ENCODE measurements at regions not wholly inside any gene's neighbourhood (a gene's known extent, or its start where the extent isn't known, plus 50 kb on each side); places are given as distances from the start of the nearest gene placed in this dataset.

- DNase-seq: no peak
Observed at GRCh38 chr4:32506067-32506466, 1785.9 kb downstream of the PCDH7 start.

- DNase-seq: no peak
Observed at GRCh38 chr4:32519060-32519459, 1798.9 kb downstream of the PCDH7 start.

- DNase-seq: no peak
Observed at GRCh38 chr4:32525420-32525819, 1805.3 kb downstream of the PCDH7 start.

GRCh38 chr4:32544846-32545245 is 1824.7 kb downstream of the PCDH7 start:
- DNase-seq: no peak

GRCh38 chr4:32551943-32552342 is 1831.8 kb downstream of the PCDH7 start:
- no peak for DNase-seq

- no peak for DNase-seq
Observed at GRCh38 chr4:32560306-32560705, 1840.1 kb downstream of the PCDH7 start.

- DNase-seq: no peak
Observed at GRCh38 chr4:32562010-32562409, 1841.8 kb downstream of the PCDH7 start.

- no peak for DNase-seq
Observed at GRCh38 chr4:32564626-32565025, 1844.5 kb downstream of the PCDH7 start.

GRCh38 chr4:32569861-32570260 is 1849.7 kb downstream of the PCDH7 start:
- no peak for DNase-seq

- DNase-seq: no peak
Observed at GRCh38 chr4:32572366-32572765, 1852.2 kb downstream of the PCDH7 start.

GRCh38 chr4:32574803-32575202 is 1854.6 kb downstream of the PCDH7 start:
- no peak for DNase-seq

- DNase-seq: no peak
Observed at GRCh38 chr4:32589097-32589496, 1868.9 kb downstream of the PCDH7 start.

- no peak for DNase-seq
Observed at GRCh38 chr4:32589853-32590252, 1869.7 kb downstream of the PCDH7 start.

- no peak for DNase-seq
Observed at GRCh38 chr4:32597354-32597753, 1877.2 kb downstream of the PCDH7 start.

GRCh38 chr4:32601848-32602247 is 1881.7 kb downstream of the PCDH7 start:
- DNase-seq: no peak

GRCh38 chr4:32607978-32608377 is 1887.8 kb downstream of the PCDH7 start:
- DNase-seq: no peak

- no peak for DNase-seq
Observed at GRCh38 chr4:32624943-32625603, 1904.9 kb downstream of the PCDH7 start.

- DNase-seq: no peak
Observed at GRCh38 chr4:32625687-32626337, 1905.6 kb downstream of the PCDH7 start.

GRCh38 chr4:32631831-32632230 is 1911.7 kb downstream of the PCDH7 start:
- no peak for DNase-seq

- DNase-seq: no peak
Observed at GRCh38 chr4:32633421-32633820, 1913.3 kb downstream of the PCDH7 start.

- no peak for DNase-seq
Observed at GRCh38 chr4:32645653-32646052, 1925.5 kb downstream of the PCDH7 start.

- DNase-seq: no peak
Observed at GRCh38 chr4:32658019-32658418, 1937.8 kb downstream of the PCDH7 start.

GRCh38 chr4:32661229-32661628 is 1941.1 kb downstream of the PCDH7 start:
- no peak for DNase-seq

GRCh38 chr4:32662803-32663202 is 1942.6 kb downstream of the PCDH7 start:
- DNase-seq: no peak

GRCh38 chr4:32672359-32672758 is 1952.2 kb downstream of the PCDH7 start:
- DNase-seq: no peak

All from stimulated activated CD8-positive, alpha-beta memory T cell treated with anti-CD3 and anti-CD28 coated beads, Interleukin-4, amount 100 ng/mL, for 48 hours (primary cell).